Lower lobe of right lung (tissue), 2 donors: ENCODE measurements at regions not wholly inside any gene's neighbourhood (a gene's known extent, or its start where the extent isn't known, plus 50 kb on each side); places are given as distances from the start of the nearest gene placed in this dataset.
"Not testable (repeated sequence)": the region's sequence is repeated elsewhere in the genome, so short reads cannot be mapped to it uniquely, and the experiment has no call there.

Experiments
- ATAC-seq, 2 donors: fragments of 200-7000 bp; cut with Tn5 transposase; one replicate each; pipeline ENCODE4 v1.9.1; 2020 to 2022; ENCODE audit warnings: mild to moderate bottlenecking in 2 of 2, moderate library complexity in 2 of 2
- DNase-seq: peaks from one replicate; pipeline ENCODE4 v3.0.0-alpha.2; 2020
- H3K27ac ChIP-seq: fragments of 200-600 bp; one replicate; pipeline ENCODE4 v1.8.0; 2022
- H3K27me3 ChIP-seq: fragments of 200-600 bp; one replicate; pipeline ENCODE4 v1.8.0; 2022; ENCODE audit warnings: low read depth
- H3K36me3 ChIP-seq: fragments of 200-600 bp; one replicate; pipeline ENCODE4 v1.8.0; 2022; ENCODE audit warnings: mild to moderate bottlenecking
- H3K4me1 ChIP-seq: fragments of 200-600 bp; one replicate; pipeline ENCODE4 v1.8.0; 2022
- H3K4me3 ChIP-seq: fragments of 200-600 bp; one replicate; pipeline ENCODE4 v1.8.0; 2022; ENCODE audit warnings: mild to moderate bottlenecking
- H3K9me3 ChIP-seq: fragments of 200-600 bp; one replicate; pipeline ENCODE4 v1.8.0; 2022
- intact Hi-C: fragments of 100-400 bp; cut with DNase I; formaldehyde crosslinking; loops from one replicate; pipeline ENCODE4 v1.11.0; 2022
- donor health status: DM: no; HTN: yes; CAD: no; lungs with severe emphysema.

- H3K4me1 ChIP-seq, H3K27me3 ChIP-seq, H3K27ac ChIP-seq, H3K9me3 ChIP-seq, intact Hi-C loops, H3K36me3 ChIP-seq, DNase-seq, H3K4me3 ChIP-seq: not testable (repeated sequence)
- peak in 1 of 2 donors; percentile 36 for ATAC-seq
These were observed 123.0 kb downstream of the SRGAP2 start for GRCh38 chr1:206326159-206326939.

- H3K27ac ChIP-seq, DNase-seq, intact Hi-C loops, ATAC-seq, H3K4me1 ChIP-seq, H3K4me3 ChIP-seq, H3K9me3 ChIP-seq, H3K36me3 ChIP-seq, H3K27me3 ChIP-seq: not testable (repeated sequence)
These were observed 128.3 kb downstream of the SRGAP2 start for GRCh38 chr1:206331597-206331996.

- DNase-seq, H3K4me3 ChIP-seq, H3K27me3 ChIP-seq, ATAC-seq, intact Hi-C loops, H3K4me1 ChIP-seq, H3K9me3 ChIP-seq, H3K36me3 ChIP-seq, H3K27ac ChIP-seq: not testable (repeated sequence)
These were observed 130.0 kb downstream of the SRGAP2 start for GRCh38 chr1:206333316-206333715.

- intact Hi-C loops, H3K4me1 ChIP-seq, H3K9me3 ChIP-seq, DNase-seq, H3K4me3 ChIP-seq, H3K27me3 ChIP-seq, H3K36me3 ChIP-seq, H3K27ac ChIP-seq: not testable (repeated sequence)
- peak in 1 of 2 donors; percentile 25 for ATAC-seq
These were observed 130.6 kb downstream of the SRGAP2 start for GRCh38 chr1:206333897-206334296.

- H3K27me3 ChIP-seq, H3K27ac ChIP-seq, H3K4me3 ChIP-seq, intact Hi-C loops, H3K36me3 ChIP-seq, DNase-seq, H3K4me1 ChIP-seq, H3K9me3 ChIP-seq: not testable (repeated sequence)
- peak; percentile 62 to 93 for ATAC-seq
These were observed 131.1 kb downstream of the SRGAP2 start for GRCh38 chr1:206334481-206334880.

- H3K4me1 ChIP-seq, ATAC-seq, DNase-seq, intact Hi-C loops, H3K9me3 ChIP-seq, H3K4me3 ChIP-seq, H3K27me3 ChIP-seq, H3K36me3 ChIP-seq, H3K27ac ChIP-seq: not testable (repeated sequence)
These were observed 131.8 kb downstream of the SRGAP2 start for GRCh38 chr1:206335162-206335561.

GRCh38 chr1:206335875-206336846 is 132.8 kb downstream of the SRGAP2 start:
- intact Hi-C loops, result not testable (repeated sequence)

GRCh38 chr1:206337024-206337423 is 133.3 kb upstream of the IKBKE start:
- H3K4me1 ChIP-seq, H3K4me3 ChIP-seq, H3K27me3 ChIP-seq, DNase-seq, H3K36me3 ChIP-seq, intact Hi-C loops, H3K9me3 ChIP-seq, H3K27ac ChIP-seq: not testable (repeated sequence)
- peak in 1 of 2 donors; percentile 41 for ATAC-seq

More at GRCh38 chr1:206335875-206336846, 132.8 kb downstream of the SRGAP2 start:
- not testable (repeated sequence) for H3K27ac ChIP-seq, H3K27me3 ChIP-seq, H3K36me3 ChIP-seq, DNase-seq, H3K4me1 ChIP-seq, H3K4me3 ChIP-seq, H3K9me3 ChIP-seq
- ATAC-seq, result peak in 1 of 2 donors; percentile 64

- not testable (repeated sequence) for DNase-seq
These were observed 119.6 kb upstream of the IKBKE start for GRCh38 chr1:206350493-206351275.

GRCh38 chr1:206351276-206352052 is 118.8 kb upstream of the IKBKE start:
- H3K9me3 ChIP-seq, H3K27me3 ChIP-seq, ATAC-seq, H3K4me3 ChIP-seq, intact Hi-C loops, H3K36me3 ChIP-seq, H3K4me1 ChIP-seq, H3K27ac ChIP-seq, DNase-seq: not testable (repeated sequence)

More at GRCh38 chr1:206350493-206351275, 119.6 kb upstream of the IKBKE start:
- H3K27ac ChIP-seq, H3K4me3 ChIP-seq, ATAC-seq, H3K9me3 ChIP-seq, H3K27me3 ChIP-seq, H3K36me3 ChIP-seq, intact Hi-C loops, H3K4me1 ChIP-seq: not testable (repeated sequence)

- ATAC-seq, DNase-seq, H3K27ac ChIP-seq, H3K4me3 ChIP-seq, H3K9me3 ChIP-seq, H3K27me3 ChIP-seq, intact Hi-C loops, H3K4me1 ChIP-seq, H3K36me3 ChIP-seq: not testable (repeated sequence)
These were observed 114.0 kb upstream of the IKBKE start for GRCh38 chr1:206356310-206356709.

GRCh38 chr1:206357962-206358361 is 112.3 kb upstream of the IKBKE start:
- ATAC-seq (peak; percentile 33 to 39), DNase-seq (peak; percentile 42)
- H3K36me3 ChIP-seq, H3K4me1 ChIP-seq, H3K27me3 ChIP-seq, H3K9me3 ChIP-seq, H3K4me3 ChIP-seq, H3K27ac ChIP-seq, intact Hi-C loops: not testable (repeated sequence)
